Ishikawa (cell line): ENCODE measurements at regions not wholly inside any gene's neighbourhood (a gene's known extent, or its start where the extent isn't known, plus 50 kb on each side); places are given as distances from the start of the nearest gene placed in this dataset.

Experiments used
- CEBPB ChIP-seq: IDR thresholded peaks from 2 replicates; pipeline ENCODE4 v1.6.1; 2012
- CREB1 ChIP-seq: IDR thresholded peaks from 2 replicates; pipeline ENCODE4 v1.6.1; 2012; ENCODE audit warnings: low read depth
- EP300 ChIP-seq: IDR thresholded peaks from 2 replicates; pipeline ENCODE4 v1.6.1; 2012; ENCODE audit warnings: borderline replicate concordance
- FOXM1 ChIP-seq: IDR thresholded peaks from 2 replicates; pipeline ENCODE4 v1.6.1; 2012; ENCODE audit warnings: low read depth, borderline replicate concordance
- TAF1 ChIP-seq: IDR thresholded peaks from 2 replicates; pipeline ENCODE4 v1.6.1; 2012; ENCODE audit warnings: low read depth, mild to moderate bottlenecking
- YY1 ChIP-seq: IDR thresholded peaks from 2 replicates; pipeline ENCODE4 v1.6.1; 2012; ENCODE audit warnings: low read depth
- TF ChIP-seq, protein P1 (sequence below): IDR thresholded peaks from 2 replicates; pipeline ENCODE4 v1.6.1; 2012; ENCODE audit warnings: low read depth, mild to moderate bottlenecking
- TF ChIP-seq, protein P2 (sequence below): IDR thresholded peaks from 2 replicates; pipeline ENCODE4 v1.6.1; 2012

DNA sequence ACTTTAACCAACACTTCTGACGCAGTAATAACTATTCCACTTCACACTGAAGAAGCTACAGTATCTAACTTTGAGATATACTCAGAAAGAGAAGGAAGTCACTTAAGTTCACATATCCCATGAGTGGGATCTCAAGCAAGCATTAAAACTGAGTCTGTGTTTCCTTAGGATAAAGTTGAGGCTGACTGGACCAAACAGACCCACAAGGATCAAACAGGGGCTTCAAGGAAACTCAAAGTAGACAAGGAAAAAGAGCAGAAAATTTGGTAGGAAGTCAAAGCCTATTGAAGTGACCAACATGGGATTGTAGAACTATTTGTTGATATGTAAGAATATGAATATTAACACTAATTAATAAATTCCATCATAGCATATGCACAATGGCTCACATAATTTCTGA, 294.9 kb downstream of the ADGB start:
- TF ChIP-seq YY1 (no peak), CREB1 (no peak), EP300 (no peak), FOXM1 (no peak), CEBPB (no peak), TAF1 (no peak)
- TF ChIP-seq, protein P1, sequence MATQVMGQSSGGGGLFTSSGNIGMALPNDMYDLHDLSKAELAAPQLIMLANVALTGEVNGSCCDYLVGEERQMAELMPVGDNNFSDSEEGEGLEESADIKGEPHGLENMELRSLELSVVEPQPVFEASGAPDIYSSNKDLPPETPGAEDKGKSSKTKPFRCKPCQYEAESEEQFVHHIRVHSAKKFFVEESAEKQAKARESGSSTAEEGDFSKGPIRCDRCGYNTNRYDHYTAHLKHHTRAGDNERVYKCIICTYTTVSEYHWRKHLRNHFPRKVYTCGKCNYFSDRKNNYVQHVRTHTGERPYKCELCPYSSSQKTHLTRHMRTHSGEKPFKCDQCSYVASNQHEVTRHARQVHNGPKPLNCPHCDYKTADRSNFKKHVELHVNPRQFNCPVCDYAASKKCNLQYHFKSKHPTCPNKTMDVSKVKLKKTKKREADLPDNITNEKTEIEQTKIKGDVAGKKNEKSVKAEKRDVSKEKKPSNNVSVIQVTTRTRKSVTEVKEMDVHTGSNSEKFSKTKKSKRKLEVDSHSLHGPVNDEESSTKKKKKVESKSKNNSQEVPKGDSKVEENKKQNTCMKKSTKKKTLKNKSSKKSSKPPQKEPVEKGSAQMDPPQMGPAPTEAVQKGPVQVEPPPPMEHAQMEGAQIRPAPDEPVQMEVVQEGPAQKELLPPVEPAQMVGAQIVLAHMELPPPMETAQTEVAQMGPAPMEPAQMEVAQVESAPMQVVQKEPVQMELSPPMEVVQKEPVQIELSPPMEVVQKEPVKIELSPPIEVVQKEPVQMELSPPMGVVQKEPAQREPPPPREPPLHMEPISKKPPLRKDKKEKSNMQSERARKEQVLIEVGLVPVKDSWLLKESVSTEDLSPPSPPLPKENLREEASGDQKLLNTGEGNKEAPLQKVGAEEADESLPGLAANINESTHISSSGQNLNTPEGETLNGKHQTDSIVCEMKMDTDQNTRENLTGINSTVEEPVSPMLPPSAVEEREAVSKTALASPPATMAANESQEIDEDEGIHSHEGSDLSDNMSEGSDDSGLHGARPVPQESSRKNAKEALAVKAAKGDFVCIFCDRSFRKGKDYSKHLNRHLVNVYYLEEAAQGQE = no peak
- TF ChIP-seq, protein P2, sequence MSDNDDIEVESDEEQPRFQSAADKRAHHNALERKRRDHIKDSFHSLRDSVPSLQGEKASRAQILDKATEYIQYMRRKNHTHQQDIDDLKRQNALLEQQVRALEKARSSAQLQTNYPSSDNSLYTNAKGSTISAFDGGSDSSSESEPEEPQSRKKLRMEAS = no peak
